ENCODE measurements at regions not wholly inside any gene's neighbourhood (a gene's known extent, or its start where the extent isn't known, plus 50 kb on each side); places are given as distances from the start of the nearest gene placed in this dataset.

DNA sequence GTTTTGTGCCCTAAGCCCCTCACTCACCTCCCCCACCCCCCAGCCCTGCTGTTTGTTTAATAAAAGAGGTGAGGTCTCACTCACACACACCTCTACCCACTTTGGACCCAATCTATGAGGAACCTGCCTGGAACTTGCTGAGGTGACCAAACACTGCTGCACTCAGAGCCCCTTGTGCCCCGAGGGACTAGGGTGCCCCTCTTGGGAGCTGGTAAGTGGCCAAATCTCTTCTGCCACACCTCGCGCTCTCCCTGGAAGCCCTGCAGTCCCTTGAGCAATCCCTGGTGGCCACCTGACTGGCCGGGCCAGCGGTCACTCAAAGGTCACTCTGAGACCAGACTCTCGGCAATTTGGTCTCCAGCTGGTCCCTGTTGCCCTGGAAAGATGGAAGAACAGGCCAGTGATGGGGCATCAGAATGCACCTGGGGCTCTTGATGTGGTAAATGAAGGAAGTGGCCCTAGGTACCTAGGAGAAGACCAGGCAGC, 157.2 kb downstream of the MED10 start:
- TF ChIP-seq, protein P1, sequence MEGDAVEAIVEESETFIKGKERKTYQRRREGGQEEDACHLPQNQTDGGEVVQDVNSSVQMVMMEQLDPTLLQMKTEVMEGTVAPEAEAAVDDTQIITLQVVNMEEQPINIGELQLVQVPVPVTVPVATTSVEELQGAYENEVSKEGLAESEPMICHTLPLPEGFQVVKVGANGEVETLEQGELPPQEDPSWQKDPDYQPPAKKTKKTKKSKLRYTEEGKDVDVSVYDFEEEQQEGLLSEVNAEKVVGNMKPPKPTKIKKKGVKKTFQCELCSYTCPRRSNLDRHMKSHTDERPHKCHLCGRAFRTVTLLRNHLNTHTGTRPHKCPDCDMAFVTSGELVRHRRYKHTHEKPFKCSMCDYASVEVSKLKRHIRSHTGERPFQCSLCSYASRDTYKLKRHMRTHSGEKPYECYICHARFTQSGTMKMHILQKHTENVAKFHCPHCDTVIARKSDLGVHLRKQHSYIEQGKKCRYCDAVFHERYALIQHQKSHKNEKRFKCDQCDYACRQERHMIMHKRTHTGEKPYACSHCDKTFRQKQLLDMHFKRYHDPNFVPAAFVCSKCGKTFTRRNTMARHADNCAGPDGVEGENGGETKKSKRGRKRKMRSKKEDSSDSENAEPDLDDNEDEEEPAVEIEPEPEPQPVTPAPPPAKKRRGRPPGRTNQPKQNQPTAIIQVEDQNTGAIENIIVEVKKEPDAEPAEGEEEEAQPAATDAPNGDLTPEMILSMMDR (IDR thresholded peaks at IDR 0.05; ENCODE audit: poor library complexity, severe bottlenecking) = no peak
- no peak for TF ChIP-seq EZH2 (IDR thresholded peaks at IDR 0.05; ENCODE audit: borderline replicate concordance, insufficient read depth, low read length, poor library complexity, severe bottlenecking)
- no peak for TF ChIP-seq POLR2AphosphoS5 (IDR thresholded peaks at IDR 0.05)
- TF ChIP-seq, protein P2, sequence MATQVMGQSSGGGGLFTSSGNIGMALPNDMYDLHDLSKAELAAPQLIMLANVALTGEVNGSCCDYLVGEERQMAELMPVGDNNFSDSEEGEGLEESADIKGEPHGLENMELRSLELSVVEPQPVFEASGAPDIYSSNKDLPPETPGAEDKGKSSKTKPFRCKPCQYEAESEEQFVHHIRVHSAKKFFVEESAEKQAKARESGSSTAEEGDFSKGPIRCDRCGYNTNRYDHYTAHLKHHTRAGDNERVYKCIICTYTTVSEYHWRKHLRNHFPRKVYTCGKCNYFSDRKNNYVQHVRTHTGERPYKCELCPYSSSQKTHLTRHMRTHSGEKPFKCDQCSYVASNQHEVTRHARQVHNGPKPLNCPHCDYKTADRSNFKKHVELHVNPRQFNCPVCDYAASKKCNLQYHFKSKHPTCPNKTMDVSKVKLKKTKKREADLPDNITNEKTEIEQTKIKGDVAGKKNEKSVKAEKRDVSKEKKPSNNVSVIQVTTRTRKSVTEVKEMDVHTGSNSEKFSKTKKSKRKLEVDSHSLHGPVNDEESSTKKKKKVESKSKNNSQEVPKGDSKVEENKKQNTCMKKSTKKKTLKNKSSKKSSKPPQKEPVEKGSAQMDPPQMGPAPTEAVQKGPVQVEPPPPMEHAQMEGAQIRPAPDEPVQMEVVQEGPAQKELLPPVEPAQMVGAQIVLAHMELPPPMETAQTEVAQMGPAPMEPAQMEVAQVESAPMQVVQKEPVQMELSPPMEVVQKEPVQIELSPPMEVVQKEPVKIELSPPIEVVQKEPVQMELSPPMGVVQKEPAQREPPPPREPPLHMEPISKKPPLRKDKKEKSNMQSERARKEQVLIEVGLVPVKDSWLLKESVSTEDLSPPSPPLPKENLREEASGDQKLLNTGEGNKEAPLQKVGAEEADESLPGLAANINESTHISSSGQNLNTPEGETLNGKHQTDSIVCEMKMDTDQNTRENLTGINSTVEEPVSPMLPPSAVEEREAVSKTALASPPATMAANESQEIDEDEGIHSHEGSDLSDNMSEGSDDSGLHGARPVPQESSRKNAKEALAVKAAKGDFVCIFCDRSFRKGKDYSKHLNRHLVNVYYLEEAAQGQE (IDR thresholded peaks at IDR 0.05; ENCODE audit: borderline replicate concordance) = no peak
- no peak for TF ChIP-seq EP300 (conservative IDR thresholded peaks at IDR 0.05; ENCODE audit: poor library complexity, severe bottlenecking)

All from neural cell (in vitro differentiated cells).